HG02642 (cell line): ENCODE measurements at regions not wholly inside any gene's neighbourhood (a gene's known extent, or its start where the extent isn't known, plus 50 kb on each side); places are given as distances from the start of the nearest gene placed in this dataset.
"Not testable (repeated sequence)": the region's sequence is repeated elsewhere in the genome, so short reads cannot be mapped to it uniquely, and the experiment has no call there.

Experiments
- ATAC-seq: cut with Tn5 transposase; IDR thresholded peaks from one replicate; pipeline ENCODE4 v1.9.1; 2021; ENCODE audit warnings: mild to moderate bottlenecking; ENCODE audit not compliant: unreplicated experiment, poor library complexity

DNA sequence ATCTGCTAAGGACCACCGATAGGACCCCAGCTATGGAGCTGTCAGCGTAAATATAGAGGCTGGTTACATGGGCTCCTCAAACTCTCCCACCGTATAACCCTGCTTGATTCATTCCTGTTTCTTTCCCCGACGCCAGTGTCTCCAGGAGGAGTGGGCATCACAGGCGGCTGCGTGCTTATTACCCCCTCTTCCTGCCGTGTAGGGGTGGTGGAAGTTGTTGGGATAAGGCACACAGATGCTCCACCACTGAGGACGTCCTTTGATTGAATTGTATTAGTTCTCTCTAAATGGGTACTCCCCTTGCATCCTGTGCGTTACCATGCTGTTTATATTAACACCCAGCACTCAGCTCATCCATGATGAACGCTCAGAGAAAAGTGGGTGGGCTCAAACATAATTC, 104.6 kb downstream of the ZBTB18 start:
- no peak for ATAC-seq

GRCh38 chr1:244156617-244157016, 105.5 kb downstream of the ZBTB18 start:
- ATAC-seq = not testable (repeated sequence)

GRCh38 chr1:244157731-244158438, 106.8 kb downstream of the ZBTB18 start:
- no peak for ATAC-seq

- ATAC-seq = no peak
Observed at GRCh38 chr1:244159646-244160045, 108.6 kb downstream of the ZBTB18 start.

GRCh38 chr1:244160455-244161235, 109.6 kb downstream of the ZBTB18 start:
- ATAC-seq = no peak

DNA sequence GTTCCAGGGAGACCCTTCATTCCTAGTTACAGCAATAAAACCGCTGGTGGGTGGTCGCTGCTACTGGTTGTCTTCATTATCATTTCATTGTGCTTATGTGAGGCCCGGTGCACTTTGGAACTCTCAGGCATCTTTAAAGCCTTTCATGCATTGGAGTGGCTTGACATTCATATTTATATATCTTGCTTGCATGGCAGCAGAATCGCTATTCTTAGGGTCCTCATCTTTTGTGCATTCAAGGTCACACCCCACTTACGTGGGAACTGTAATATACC, 110.1 kb downstream of the ZBTB18 start:
- ATAC-seq = no peak

DNA sequence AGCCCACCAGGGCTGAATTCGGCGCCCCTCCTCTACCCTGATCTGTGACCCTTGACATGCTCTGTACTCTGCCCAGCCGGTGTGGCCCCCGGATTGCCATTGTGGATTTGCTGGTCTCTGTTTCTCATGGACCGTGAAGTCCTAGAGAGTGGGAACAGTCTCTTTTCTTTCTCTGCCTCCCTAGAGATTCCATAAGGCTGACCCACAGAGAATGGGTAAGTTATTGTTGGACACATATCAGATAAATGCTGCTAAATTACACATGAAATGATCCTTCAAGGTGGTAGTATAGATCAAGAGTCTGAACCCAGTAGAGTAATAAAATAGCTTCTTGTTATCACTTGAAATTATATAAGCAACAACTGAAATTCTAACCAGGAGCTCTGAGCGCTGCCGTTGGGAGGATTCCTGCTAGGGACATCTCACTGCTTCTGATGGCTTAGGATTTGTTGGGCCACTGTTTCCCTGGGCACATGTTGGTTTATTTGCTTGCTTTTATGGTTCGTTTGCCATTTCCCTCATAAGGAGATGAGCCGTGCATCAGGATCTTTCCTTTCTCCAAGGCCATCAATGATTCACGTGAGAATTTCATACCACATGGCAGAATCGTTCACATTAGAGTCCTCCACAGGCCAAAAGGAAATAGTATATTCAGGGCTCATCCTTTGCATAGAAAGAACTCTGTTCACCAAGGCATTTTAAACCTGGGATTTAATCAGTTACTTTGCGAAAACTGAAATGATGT, 111.9 kb downstream of the ZBTB18 start:
- ATAC-seq = no peak

GRCh38 chr1:244163861-244164510, 112.9 kb downstream of the ZBTB18 start:
- ATAC-seq = no peak

GRCh38 chr1:244164511-244164890, 113.4 kb downstream of the ZBTB18 start:
- ATAC-seq = no peak

DNA sequence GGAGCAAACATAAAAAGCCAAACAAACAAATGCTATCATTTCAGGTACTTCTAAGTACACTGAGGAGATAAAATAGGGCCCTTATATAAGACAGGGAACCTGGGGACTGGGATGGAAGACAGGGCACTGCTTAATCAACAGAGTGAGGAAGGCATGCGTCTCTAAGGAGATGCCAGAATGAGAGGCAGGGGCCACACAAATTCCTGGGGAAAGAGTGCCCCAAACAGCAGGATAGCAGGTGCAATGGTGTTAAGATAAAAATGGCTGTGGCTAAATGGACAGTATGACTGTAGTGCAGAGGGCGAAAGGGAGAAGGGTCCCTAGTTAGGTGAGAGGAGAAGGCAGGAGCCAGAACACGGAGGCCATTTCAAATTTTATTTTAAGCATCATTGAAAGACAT, 113.9 kb downstream of the ZBTB18 start:
- ATAC-seq = no peak

GRCh38 chr1:244165701-244166100, 114.6 kb downstream of the ZBTB18 start:
- no peak for ATAC-seq

DNA sequence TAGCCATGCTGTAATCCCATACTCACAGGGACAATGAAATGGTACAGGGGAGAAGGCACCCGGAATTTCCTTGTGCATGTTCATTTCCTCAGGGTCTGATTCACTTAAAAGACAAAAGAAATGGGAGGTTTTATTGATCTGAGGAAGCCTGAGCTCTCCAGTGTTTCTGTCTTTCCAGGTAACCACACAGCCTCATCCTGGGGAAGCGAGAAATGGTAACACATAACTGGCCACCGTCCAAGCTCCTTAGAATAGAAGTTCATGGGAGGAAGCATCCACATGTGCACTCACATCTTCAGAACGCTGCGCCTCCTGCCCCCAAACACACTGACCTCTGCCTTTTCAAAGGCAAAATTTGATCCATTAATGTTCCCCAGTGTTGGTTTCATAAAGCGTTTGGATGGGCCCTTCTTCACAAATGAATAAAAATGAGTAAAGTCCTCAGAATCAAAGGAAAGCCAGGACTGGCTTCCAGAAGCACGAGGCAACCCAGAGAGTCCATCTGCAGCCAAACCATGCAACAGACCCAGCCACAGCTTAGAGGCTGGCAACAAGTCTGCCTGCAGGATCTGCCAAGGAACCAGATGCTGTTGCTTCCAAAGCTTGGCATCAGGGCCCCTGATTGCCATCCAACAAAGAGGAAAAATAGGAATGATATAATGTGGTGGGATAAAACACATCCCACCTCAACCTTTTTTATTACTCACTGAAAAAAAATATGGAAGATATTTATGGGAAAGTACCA, 120.3 kb downstream of the ZBTB18 start:
- ATAC-seq = no peak

DNA sequence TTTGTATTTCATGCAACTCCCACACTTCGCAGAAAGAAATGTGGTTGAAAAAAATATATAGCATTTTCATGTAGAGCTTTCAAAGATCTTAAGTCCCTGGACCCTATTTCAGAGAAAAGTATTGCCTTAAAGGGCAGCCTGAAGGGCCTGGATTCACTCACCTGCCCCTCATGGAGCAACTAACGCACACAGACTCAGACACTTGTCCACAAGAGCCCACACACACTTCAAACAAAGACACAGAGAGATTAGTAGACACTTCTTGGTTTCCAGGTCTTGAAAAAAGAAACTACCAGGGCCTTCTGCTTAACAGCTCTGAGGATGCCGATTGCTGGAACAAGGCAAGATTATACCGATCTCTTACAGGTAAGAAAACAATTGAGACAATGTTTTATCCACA, 122.2 kb downstream of the ZBTB18 start:
- ATAC-seq = no peak

GRCh38 chr1:244173769-244174168, 122.7 kb downstream of the ZBTB18 start:
- ATAC-seq = no peak

GRCh38 chr1:244174922-244175521, 123.9 kb downstream of the ZBTB18 start:
- ATAC-seq = no peak

DNA sequence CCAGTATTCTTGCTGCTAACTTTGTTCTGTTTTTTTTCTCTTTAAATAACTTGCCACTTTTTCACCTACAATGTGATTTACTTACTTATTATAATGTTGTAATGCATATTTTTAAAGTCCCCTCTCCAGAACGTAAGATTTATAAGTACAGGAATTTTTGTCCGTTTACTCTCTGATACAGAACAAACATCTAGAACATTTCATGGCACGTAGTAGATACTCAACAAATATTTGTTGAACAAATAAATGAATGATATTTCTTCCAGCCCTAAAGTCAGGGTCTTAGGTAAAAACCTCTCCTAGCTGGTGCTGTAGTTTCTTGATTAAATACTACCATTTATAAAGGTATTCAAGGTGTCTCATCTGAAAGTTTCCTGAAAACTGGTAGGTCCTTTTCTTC, 125.1 kb downstream of the ZBTB18 start:
- ATAC-seq = no peak

GRCh38 chr1:244180256-244180655, 129.2 kb downstream of the ZBTB18 start:
- ATAC-seq = no peak

GRCh38 chr1:244181867-244182266, 130.8 kb downstream of the ZBTB18 start:
- no peak for ATAC-seq

GRCh38 chr1:244183037-244183436, 132.0 kb downstream of the ZBTB18 start:
- ATAC-seq = no peak

- no peak for ATAC-seq
Observed at GRCh38 chr1:244186372-244186771, 135.3 kb downstream of the ZBTB18 start.
